Hematopoietic multipotent progenitor cell treated with erythropoietin and hydrocortisone succinate and interleukin-3 and kit ligand, for 6 days (in vitro differentiated cells): ENCODE measurements at regions not wholly inside any gene's neighbourhood (a gene's known extent, or its start where the extent isn't known, plus 50 kb on each side); places are given as distances from the start of the nearest gene placed in this dataset.

ENCODE experiments used
- DNase-seq: peaks from one replicate; pipeline ENCODE4 v3.0.0-alpha.2; 2015

DNA sequence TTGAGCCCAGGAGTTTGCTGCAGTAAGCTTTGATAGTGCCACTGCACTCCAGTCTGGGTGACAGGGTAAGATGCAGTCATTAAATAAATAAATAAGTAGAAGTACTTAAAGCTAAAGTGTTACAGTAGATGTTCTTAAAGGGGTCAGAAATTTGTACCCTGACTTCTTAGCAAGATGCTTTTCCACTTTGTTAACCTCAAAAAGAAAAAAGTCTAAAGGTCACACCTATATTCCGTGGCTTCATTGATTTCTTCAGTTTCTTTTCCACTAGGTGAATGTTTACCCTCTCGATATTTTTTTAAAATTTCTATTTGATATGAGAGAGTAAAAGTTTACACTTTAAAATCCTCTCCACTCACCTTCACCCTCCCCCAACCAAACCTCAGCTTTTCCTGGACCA, 64.3 kb upstream of the PLEKHA5 start:
- DNase-seq: no peak

DNA sequence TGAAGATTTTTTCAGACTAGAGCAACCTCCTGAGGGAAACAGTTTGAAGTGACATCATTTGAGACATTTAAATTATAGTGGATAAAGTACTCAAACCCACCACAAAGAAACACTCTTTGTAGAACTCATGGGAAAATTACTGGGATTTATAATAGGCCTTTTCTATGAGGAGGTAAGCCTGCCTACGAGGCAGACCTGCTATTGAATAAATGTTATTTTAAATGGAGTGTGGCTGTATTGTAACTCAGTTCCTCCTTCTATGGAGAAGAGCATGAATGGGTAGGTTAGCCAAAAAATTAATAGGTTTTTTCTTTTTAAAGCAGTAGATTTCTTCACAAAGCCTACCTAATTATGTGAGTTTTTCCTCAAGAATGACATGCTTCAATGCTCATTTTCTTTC, 63.7 kb upstream of the PLEKHA5 start:
- DNase-seq: no peak

DNA sequence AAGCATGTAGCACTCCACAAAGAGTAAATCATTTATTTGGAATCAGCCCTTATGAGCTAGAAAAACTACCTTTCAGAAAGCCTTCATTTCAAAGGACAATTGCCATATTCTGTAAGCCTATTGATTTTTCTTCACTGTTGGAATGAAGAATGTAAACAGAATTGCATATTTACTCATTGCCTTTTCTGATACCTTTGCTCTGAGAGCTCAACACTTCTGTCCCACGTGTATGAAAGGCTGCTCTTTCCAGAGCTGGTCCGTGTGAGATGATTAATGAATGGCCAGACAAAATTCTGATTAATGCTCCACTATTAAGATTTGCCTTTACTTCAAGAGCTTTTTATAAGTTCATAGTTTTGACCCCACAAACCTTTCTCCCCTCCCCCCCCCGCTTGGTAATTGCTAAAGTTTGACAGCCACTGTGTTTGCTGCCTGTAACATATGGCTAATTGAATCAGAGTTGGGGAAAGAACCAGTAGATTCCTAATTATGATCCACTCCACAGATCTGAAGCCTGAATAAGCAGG, 63.0 kb upstream of the PLEKHA5 start:
- no peak for DNase-seq

DNA sequence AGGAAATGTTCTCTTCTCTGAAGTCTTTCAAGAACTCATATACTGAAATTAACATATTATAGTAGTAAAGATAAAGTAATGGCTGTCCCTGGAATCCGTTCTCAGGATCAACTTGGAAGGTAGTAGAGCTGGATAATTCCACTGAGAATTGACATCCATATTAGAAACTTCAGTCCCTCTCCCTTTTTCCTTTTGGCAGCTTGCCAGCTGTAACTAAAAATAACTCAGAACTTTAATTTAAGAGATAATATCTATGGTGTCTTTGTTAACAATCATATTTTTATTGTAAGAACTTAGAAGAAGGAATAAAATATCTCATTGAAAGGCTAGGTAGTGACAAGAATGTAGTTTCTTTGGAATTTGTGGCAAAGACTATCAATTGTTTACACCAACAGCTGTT, 61.4 kb upstream of the PLEKHA5 start:
- DNase-seq: no peak

DNA sequence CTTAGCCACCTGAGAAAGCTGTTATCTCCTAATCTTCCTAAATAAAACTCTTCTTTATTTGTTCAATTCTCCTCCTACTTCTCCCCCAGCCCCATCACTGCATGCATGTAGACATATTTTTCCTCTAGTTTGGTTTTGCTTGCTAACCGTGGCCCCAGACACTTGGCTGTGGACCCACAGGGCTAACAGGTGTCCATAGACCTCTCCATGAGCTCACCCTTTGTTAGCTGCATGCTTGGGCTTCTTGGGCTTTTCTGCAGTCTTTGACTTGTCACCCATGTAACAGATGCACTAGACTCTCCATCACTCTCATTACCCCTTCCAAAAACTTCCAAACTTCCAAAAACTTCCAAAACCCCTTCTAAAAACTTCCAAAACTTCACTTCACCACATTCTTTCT, 59.2 kb upstream of the PLEKHA5 start:
- DNase-seq: no peak

DNA sequence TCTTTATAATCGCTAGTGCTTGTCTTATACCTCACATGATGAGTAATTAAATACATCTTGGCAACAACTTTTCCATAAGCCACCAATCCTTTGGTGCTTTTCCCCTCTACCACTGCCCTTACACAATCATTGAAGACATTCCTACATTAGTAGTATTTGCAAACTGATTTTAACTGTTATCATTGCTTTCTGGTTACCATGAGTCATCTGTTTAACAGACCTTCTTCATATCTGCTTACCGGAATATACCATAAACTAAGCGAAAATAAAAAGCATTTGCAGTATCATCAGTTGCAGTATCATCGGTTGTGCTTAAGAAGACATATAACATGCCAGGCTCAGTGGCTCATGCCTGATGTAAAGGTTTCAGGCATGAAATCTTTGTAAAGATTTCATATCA, 54.8 kb upstream of the PLEKHA5 start:
- no peak for DNase-seq

DNA sequence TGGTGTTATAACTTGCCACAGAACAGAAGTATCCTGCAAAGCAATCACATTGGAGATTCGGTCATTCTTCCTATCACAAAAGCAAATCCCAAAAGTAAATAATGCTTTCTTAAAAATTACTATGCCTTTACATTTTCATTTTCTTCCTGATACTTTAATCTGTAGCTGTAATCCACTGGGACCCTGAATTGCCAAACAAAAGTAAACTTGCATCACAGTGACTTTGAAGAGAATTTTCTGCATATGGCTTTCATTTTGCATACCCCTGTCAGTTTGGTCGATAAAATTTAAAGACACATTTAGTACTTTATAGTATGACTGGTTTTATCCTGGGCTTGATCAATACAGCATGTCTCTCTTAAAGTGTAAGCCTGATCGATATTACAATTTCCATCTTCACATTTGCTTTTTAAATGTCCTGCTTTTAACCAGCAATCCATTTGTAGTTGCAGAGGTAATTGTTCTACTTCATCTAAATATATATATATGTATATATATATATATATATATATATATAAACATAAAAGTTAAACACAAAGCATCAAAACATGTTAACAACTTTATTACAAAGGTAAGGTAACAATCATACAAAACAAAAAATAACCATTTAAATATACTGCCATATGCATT, 53.7 kb upstream of the PLEKHA5 start:
- no peak for DNase-seq
